Activated naive CD8-positive, alpha-beta T cell treated with anti-CD3 and anti-CD28 coated beads, Interleukin-2, amount 10 ng/mL, durations not matched to agents 7 days and 5 days (primary cell): ENCODE measurements at regions not wholly inside any gene's neighbourhood (a gene's known extent, or its start where the extent isn't known, plus 50 kb on each side); places are given as distances from the start of the nearest gene placed in this dataset.
"Not testable (repeated sequence)": the region's sequence is repeated elsewhere in the genome, so short reads cannot be mapped to it uniquely, and the experiment has no call there.

Experiments used
- ATAC-seq: fragments of 150-1000 bp; cut with Tn5 transposase; one replicate; pipeline ENCODE4 v1.10.0; 2021; ENCODE audit warnings: low read depth, moderate library complexity
- POLR2A ChIA-PET: fragments of 350-600 bp; sonication (Branson Sonifier 250); formaldehyde crosslinking; loops from one replicate; lab custom pipeline; 2021; ENCODE audit warnings: antibody characterized with exemption; lab: Charles Lee
- DNase-seq: peaks from one replicate; pipeline ENCODE4 v3.0.0; 2021
- H3K27ac Mint-ChIP-seq: one replicate; pipeline ENCODE4 v1.8.0; 2022; ENCODE audit warnings: mild to moderate bottlenecking, mixed read lengths
- H3K27me3 Mint-ChIP-seq: one replicate; pipeline ENCODE4 v1.8.0; 2022; ENCODE audit warnings: mild to moderate bottlenecking, moderate library complexity, mixed read lengths
- H3K36me3 Mint-ChIP-seq: one replicate; pipeline ENCODE4 v1.8.0; 2021; ENCODE audit warnings: mild to moderate bottlenecking, mixed read lengths
- H3K4me1 Mint-ChIP-seq: one replicate; pipeline ENCODE4 v1.8.0; 2021; ENCODE audit warnings: mixed read lengths
- H3K4me3 Mint-ChIP-seq: one replicate; pipeline ENCODE4 v1.8.0; 2022; ENCODE audit warnings: mild to moderate bottlenecking, moderate library complexity, mixed read lengths
- H3K9me3 Mint-ChIP-seq: one replicate; pipeline ENCODE4 v1.8.0; 2021; ENCODE audit warnings: mixed read lengths

DNA sequence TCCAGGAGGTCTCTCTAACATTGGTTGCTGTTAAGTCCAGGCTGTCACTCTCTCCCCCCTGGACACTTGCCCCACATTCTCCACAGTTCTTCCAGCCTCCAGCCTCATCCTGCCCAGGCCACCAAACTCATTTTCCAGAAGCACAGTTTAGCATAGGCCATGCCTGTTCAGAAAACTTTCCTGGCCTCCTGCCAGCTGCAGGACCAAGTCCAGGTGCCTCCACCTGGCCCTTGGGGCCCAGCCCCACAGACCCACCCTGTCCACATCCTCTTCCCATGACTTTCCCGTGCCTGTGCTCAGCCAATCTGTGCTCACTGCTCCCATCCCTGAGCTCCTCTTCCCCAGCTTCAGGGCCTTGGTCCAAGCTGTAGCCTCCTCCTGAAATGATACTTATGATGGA, 905.0 kb downstream of the UQCRFS1 start:
- Mint-ChIP-seq H3K27me3 (no peaks in the 10 kb centered on the region), H3K4me1 (no peaks in the 10 kb centered on the region), H3K9me3 (peaks cover 5% of the 10 kb centered on the region), H3K4me3 (no peak overlapping the region), H3K36me3 (no peaks in the 10 kb centered on the region), H3K27ac (no peak overlapping the region)
- no peak for ATAC-seq
- DNase-seq, result no peak
- POLR2A ChIA-PET, result no interaction called here

DNA sequence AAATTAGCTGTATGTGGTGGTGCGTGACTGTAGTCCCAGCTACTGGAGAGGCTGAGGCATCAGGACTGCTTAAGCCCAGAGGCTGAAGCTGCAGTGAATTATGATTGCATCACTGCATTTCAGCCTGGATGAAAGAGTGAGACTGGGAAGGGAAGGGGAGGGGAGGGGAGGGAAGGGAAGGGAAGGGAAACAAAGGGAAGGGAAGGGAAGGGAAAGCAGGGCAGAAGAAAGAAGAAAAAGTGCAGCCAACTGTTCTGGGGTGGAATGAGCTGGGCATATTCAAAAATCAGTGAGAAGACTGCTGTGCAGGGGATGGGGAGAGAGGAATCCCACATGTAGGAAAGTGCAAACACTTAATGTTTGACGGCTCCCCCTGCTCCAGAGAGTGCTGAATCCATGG, 905.5 kb downstream of the UQCRFS1 start:
- peaks cover 5% of the 10 kb centered on the region for H3K9me3 Mint-ChIP-seq
- no peak overlapping the region for H3K4me3 Mint-ChIP-seq
- no peak overlapping the region for H3K27ac Mint-ChIP-seq
- no peaks in the 10 kb centered on the region for H3K4me1 Mint-ChIP-seq
- H3K36me3 Mint-ChIP-seq, result no peaks in the 10 kb centered on the region
- ATAC-seq (no peak), DNase-seq (no peak)
- POLR2A ChIA-PET, result no interaction called here
- H3K27me3 Mint-ChIP-seq, result no peaks in the 10 kb centered on the region

DNA sequence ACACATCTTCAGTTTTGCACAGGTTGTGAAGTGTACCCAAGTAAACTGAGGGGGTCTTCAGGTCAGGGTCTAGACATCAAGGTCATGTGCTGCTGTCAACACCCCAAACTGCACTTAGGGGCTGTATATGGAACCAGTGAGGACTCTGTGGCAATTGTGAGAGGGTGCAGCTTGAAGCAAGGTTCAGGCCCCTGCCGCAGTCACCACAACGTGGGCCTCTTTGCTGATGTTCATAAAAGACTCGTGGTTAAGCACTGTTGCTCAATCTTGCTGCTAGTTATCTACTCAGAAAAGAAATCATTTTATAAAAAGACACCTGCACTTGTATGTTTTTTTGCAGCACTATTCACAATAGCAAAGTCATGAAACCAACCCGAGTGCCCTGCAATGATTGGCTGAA, 907.4 kb downstream of the UQCRFS1 start:
- DNase-seq (no peak), ATAC-seq (no peak)
- Mint-ChIP-seq H3K4me3 (no peak overlapping the region), H3K27me3 (no peaks in the 10 kb centered on the region), H3K36me3 (no peaks in the 10 kb centered on the region), H3K4me1 (no peaks in the 10 kb centered on the region), H3K9me3 (peaks cover 5% of the 10 kb centered on the region), H3K27ac (no peak overlapping the region)
- POLR2A ChIA-PET, result no interaction called here

DNA sequence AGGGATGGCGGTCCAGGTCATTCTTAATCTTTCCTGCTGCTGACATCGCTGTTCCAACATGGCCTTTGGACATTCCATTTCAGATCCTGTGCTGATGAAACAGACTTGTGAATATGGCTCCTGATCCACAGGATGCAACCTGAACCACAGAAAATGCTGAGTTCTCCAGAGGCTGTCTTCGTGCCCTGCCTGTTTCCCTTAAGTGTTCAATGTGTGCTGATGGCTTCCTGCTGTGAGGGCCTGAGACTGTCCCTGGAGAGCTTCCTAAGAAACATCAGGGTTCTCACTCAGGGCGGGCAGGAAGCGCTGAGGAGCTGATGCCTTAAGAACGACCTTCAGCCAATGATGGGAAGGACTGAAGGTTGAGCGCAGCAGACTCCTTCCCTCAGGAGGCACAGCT, 909.4 kb downstream of the UQCRFS1 start:
- Mint-ChIP-seq H3K9me3 (peaks cover 5% of the 10 kb centered on the region), H3K27ac (no peak overlapping the region), H3K4me1 (no peaks in the 10 kb centered on the region), H3K27me3 (no peaks in the 10 kb centered on the region), H3K36me3 (no peaks in the 10 kb centered on the region), H3K4me3 (no peak overlapping the region)
- POLR2A ChIA-PET, result no interaction called here
- ATAC-seq, result no peak
- DNase-seq, result no peak

DNA sequence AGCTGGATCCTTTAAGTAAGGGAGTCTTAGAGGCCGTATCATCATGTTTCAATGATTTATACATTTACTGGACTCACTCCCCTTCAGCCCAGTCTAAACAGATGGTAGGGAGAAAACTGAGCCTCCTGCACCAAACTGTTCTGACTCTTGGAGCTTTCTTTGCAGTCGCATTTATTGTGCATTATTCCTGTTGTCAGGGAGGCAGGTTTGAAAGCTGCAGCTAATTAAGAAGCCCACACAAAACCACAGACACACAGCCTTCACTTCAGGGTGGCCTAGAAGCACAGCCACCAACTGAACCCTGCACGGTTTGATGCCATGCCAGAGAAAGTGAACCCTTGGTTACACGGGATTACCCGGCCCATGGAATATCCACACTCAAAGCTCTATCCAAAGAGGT, 911.0 kb downstream of the UQCRFS1 start:
- H3K4me1 Mint-ChIP-seq, result no peaks in the 10 kb centered on the region
- ATAC-seq (no peak), DNase-seq (no peak)
- H3K36me3 Mint-ChIP-seq, result no peaks in the 10 kb centered on the region
- peaks cover 4% of the 10 kb centered on the region for H3K9me3 Mint-ChIP-seq
- H3K4me3 Mint-ChIP-seq, result no peak overlapping the region
- H3K27me3 Mint-ChIP-seq, result no peaks in the 10 kb centered on the region
- H3K27ac Mint-ChIP-seq, result no peak overlapping the region
- POLR2A ChIA-PET, result no interaction called here

DNA sequence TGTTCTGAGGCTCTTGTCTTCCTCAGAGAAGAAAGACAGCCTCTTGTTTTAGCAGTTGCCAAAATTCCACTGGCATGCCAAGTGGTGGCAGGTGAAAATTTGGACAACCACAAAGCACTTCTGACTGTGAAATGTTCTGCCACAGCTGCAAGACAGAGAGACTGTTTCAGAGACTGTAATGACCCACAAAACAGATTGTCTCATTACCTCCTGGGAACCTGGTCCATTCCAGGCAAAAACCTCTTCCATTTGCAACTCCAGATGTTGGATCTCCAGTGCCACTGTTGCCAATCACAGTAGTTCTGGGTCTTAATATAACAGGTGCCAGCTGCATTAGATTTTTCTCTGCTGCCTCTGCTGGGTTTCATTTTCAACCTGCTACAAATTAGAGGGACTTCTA, 911.5 kb downstream of the UQCRFS1 start:
- DNase-seq (no peak), ATAC-seq (no peak)
- no peak overlapping the region for H3K4me3 Mint-ChIP-seq
- H3K27me3 Mint-ChIP-seq, result no peaks in the 10 kb centered on the region
- H3K27ac Mint-ChIP-seq, result no peak overlapping the region
- no peaks in the 10 kb centered on the region for H3K4me1 Mint-ChIP-seq
- no peaks in the 10 kb centered on the region for H3K36me3 Mint-ChIP-seq
- POLR2A ChIA-PET, result no interaction called here
- peaks cover 5% of the 10 kb centered on the region for H3K9me3 Mint-ChIP-seq

DNA sequence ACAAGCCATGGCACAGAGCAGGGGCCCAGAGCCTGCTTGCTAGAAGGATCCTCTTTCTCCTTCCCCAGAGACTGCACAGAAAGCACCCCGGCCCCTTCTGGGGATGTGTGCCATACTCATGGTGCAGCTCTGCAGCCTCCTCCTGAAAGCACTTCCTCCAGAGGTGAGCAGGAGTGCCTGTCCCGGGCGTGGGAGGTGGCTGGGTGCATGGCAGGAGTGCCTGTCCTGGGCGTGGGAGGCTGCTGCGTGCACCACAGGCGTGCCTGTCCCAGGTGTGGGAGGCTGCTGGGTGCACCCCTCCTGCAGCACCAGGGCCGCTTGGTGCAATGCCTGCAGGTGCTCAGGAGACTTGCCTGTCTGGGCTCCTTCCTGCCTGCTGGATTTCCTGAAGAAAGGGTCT, 913.3 kb downstream of the UQCRFS1 start:
- no peaks in the 10 kb centered on the region for H3K4me1 Mint-ChIP-seq
- H3K27me3 Mint-ChIP-seq, result no peaks in the 10 kb centered on the region
- ATAC-seq (no peak), DNase-seq (no peak)
- H3K4me3 Mint-ChIP-seq, result no peak overlapping the region
- H3K27ac Mint-ChIP-seq, result no peak overlapping the region
- H3K36me3 Mint-ChIP-seq, result no peaks in the 10 kb centered on the region
- POLR2A ChIA-PET, result no interaction called here
- H3K9me3 Mint-ChIP-seq, result peaks cover 5% of the 10 kb centered on the region

DNA sequence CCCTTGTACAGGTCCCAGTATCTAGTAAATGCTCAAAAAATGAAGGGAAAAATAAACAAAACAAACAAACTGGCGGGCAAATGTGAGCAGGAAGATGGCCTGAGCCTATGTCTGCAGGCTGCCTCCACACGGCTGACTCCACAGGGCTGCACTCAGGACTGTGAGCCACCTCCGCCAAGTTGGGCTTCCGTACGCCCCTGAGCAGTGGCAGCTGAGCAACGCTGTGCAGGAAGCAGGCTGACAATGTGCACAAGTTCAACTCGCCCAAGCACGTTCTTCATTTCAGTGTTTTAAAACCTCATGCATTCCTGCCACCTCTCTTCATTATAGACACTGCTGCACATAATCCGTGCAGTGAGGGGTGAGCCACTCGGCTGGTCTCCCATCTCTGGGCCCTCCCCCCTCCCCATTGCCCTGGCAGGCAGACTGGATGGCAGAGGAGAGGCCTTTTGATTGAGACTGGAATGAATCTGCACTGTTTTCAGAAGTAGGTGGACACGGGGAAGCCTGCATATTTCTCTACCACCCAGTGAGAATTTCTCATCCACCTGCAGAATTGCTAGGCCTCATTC, 915.3 kb downstream of the UQCRFS1 start:
- H3K27me3 Mint-ChIP-seq, result no peaks in the 10 kb centered on the region
- DNase-seq (no peak), ATAC-seq (no peak)
- POLR2A ChIA-PET, result no interaction called here
- no peaks in the 10 kb centered on the region for H3K36me3 Mint-ChIP-seq
- H3K4me1 Mint-ChIP-seq, result no peaks in the 10 kb centered on the region
- no peak overlapping the region for H3K27ac Mint-ChIP-seq
- peaks cover 4% of the 10 kb centered on the region for H3K9me3 Mint-ChIP-seq
- no peak overlapping the region for H3K4me3 Mint-ChIP-seq

DNA sequence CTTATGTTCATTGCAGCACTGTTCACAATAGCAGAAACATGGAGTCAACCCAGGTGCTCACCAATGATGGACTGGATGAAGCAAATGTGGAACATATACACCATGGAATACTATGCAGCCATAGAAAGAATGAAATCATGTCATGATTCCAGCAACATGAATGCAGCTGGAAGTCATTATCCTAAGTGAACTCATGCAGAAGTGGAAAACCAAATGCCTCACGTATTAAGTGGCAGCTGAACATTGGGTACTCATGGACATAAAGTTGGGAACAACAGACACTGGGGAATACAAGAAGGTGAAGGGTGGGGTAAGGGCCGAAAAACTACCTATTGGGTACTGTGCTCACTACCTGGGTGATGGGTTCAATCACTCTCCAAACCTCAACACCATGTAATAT, 915.9 kb downstream of the UQCRFS1 start:
- no peaks in the 10 kb centered on the region for H3K36me3 Mint-ChIP-seq
- no peak overlapping the region for H3K27ac Mint-ChIP-seq

DNA sequence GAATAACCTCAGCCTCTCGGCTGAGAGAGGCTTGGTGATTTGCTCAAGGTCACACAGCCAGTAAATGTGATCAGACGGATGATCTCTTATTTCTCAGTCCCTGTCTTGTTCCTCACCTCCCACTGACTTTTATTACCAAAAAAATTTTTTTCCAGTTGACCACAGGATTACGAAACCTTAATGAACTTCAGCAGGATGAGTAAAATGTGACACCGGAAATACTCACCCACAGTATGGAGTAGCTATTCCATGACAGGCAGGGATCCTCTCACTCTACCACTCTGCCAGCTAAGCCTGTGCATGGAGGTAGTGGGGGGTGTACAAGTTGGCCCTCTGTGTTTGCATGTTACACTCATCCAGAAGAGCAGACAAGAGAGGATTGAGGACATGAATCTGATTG, 916.4 kb downstream of the UQCRFS1 start:
- H3K27me3 Mint-ChIP-seq, result no peaks in the 10 kb centered on the region

More for the DNA sequence above, 915.9 kb downstream of the UQCRFS1 start:
- Mint-ChIP-seq H3K9me3 (peaks cover 4% of the 10 kb centered on the region), H3K27me3 (no peaks in the 10 kb centered on the region), H3K4me1 (no peaks in the 10 kb centered on the region), H3K4me3 (no peak overlapping the region)
- DNase-seq (no peak), ATAC-seq (no peak)
- POLR2A ChIA-PET, result no interaction called here

DNA sequence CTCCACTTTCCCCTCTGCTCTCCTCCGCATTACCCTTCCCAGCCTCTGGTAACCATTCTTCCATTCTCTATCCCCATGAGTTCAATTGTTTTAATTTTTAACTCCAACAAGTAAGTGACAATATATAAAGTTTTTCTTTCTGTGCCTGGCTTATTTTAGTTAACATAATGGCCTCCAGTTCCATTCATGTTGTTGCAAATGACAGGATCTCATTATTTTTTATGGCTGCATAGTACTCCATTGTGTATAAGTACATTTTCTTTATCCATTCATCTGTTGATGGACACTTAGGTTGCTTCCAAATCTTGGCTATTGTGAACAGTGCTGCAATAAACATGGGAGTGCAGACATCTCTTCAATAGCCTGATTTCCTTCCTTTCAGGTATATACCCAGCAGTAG, 918.0 kb downstream of the UQCRFS1 start:
- H3K4me1 Mint-ChIP-seq, H3K36me3 Mint-ChIP-seq, ATAC-seq, H3K9me3 Mint-ChIP-seq, H3K27me3 Mint-ChIP-seq, DNase-seq, H3K4me3 Mint-ChIP-seq, H3K27ac Mint-ChIP-seq, POLR2A ChIA-PET: not testable (repeated sequence)

More for the DNA sequence above, 916.4 kb downstream of the UQCRFS1 start:
- POLR2A ChIA-PET, result no interaction called here
- no peaks in the 10 kb centered on the region for H3K36me3 Mint-ChIP-seq
- DNase-seq (no peak), ATAC-seq (no peak)
- H3K9me3 Mint-ChIP-seq, result peaks cover 4% of the 10 kb centered on the region
- H3K4me1 Mint-ChIP-seq, result no peaks in the 10 kb centered on the region
- no peak overlapping the region for H3K4me3 Mint-ChIP-seq
- H3K27ac Mint-ChIP-seq, result no peak overlapping the region

DNA sequence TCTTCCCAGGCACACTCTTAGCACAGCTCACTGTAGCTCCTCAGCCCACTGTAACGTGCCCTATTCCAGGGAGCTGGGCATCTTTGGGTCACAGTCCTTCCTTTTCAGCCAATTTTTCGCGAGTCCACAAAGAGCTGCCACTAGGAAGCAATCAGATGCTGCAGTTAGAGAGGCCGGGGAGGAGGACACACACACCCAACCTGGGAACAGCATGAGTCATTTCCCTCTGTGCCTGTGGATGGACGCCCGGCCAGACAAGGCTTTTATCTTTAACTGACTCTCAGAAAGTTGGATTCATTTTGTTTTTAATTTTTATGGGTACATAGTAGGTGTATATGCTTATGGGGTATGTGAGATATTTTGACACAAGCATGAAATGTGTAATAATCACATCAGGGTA, 918.6 kb downstream of the UQCRFS1 start:
- ATAC-seq, result no peak
- no peaks in the 10 kb centered on the region for H3K36me3 Mint-ChIP-seq

DNA sequence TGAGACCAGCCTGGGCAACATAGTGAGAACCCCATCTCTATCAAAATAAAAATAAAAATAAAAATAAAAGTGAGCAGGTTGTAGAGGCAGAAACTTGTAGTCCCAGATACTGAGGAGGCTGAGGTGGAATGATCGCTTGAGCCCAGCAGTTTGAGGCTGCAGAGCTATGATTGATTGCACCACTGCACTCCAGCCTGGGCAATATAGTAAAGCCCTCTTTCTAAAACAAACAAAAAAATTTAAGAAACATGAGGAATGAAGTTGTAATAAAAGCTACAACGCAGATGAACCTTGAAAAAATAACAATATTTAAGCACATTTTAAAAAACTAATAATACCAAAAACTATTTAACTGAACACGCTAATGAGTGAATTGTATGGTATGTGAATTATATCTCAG, 919.3 kb downstream of the UQCRFS1 start:
- POLR2A ChIA-PET, result no interaction called here
- H3K4me1 Mint-ChIP-seq, result no peaks in the 10 kb centered on the region
- no peaks in the 10 kb centered on the region for H3K27me3 Mint-ChIP-seq
- no peak overlapping the region for H3K4me3 Mint-ChIP-seq
- peaks cover 4% of the 10 kb centered on the region for H3K9me3 Mint-ChIP-seq
- no peak for ATAC-seq
- DNase-seq, result no peak
- no peaks in the 10 kb centered on the region for H3K36me3 Mint-ChIP-seq
- H3K27ac Mint-ChIP-seq, result no peak overlapping the region

More for the DNA sequence above, 918.6 kb downstream of the UQCRFS1 start:
- H3K27me3 Mint-ChIP-seq, result no peaks in the 10 kb centered on the region
- H3K9me3 Mint-ChIP-seq, result peaks cover 4% of the 10 kb centered on the region
- no peaks in the 10 kb centered on the region for H3K4me1 Mint-ChIP-seq
- POLR2A ChIA-PET, result no interaction called here
- DNase-seq, result no peak
- no peak overlapping the region for H3K4me3 Mint-ChIP-seq
- no peak overlapping the region for H3K27ac Mint-ChIP-seq

DNA sequence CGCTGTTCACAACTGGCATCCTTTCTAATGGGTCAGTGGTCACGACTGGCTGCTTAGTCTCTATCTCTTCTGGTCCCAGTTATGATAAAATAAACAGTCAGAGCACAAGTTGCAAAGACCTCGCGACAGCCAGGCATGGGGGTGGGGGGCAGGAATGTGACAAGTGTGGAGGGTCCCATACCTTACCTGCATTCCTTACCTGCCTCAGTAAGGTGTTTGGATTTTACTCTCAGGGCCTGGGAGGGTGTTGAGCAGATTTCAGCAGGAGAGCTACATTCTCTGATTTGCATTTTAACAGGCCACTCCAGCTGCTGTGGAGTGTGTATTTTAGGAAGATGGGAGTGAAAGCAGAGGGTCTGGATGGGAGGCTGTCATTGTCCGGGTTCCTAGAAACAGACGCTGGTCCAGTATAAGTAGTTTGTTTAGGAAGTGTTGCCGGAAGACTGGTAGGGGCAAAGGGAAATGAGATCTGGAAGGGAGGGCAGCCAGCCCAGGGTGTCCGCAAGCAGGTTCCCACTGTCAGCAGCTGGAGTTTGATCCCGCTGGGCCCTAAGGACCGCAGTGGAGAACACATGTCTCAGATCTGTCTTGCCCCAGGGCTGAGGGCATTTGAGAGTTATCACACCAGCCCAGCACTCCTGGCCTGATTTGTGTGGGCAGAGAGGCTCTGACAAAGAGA, 920.0 kb downstream of the UQCRFS1 start:
- POLR2A ChIA-PET, result no interaction called here
- Mint-ChIP-seq H3K27me3 (no peaks in the 10 kb centered on the region), H3K9me3 (peaks cover 4% of the 10 kb centered on the region), H3K4me1 (no peaks in the 10 kb centered on the region), H3K4me3 (no peak overlapping the region), H3K36me3 (no peaks in the 10 kb centered on the region), H3K27ac (no peak overlapping the region)
- DNase-seq, result no peak
- ATAC-seq, result no peak
